HFFc6 (cell line): ENCODE measurements at regions not wholly inside any gene's neighbourhood (a gene's known extent, or its start where the extent isn't known, plus 50 kb on each side); places are given as distances from the start of the nearest gene placed in this dataset.

Experiments used
- DNase-seq: peaks from one replicate; pipeline ENCODE4 v3.0.0-alpha.2; 2018
- H3K27ac Mint-ChIP-seq: 2 replicates; pipeline ENCODE4 v1.8.0; 2020; ENCODE audit warnings: mild to moderate bottlenecking, mixed read lengths
- H3K27me3 Mint-ChIP-seq: 2 replicates; pipeline ENCODE4 v1.8.0; 2021; ENCODE audit warnings: mild to moderate bottlenecking, moderate library complexity, mixed read lengths; ENCODE audit not compliant: insufficient read depth
- H3K36me3 Mint-ChIP-seq: 2 replicates; pipeline ENCODE4 v1.8.0; 2021; ENCODE audit warnings: low read depth, mixed read lengths
- H3K4me1 Mint-ChIP-seq: 2 replicates; pipeline ENCODE4 v1.8.0; 2020; ENCODE audit warnings: low read depth, mixed read lengths
- H3K4me3 Mint-ChIP-seq: 2 replicates; pipeline ENCODE4 v1.8.0; 2020; ENCODE audit warnings: mild to moderate bottlenecking, moderate library complexity, mixed read lengths
- H3K9me3 Mint-ChIP-seq: 2 replicates; pipeline ENCODE4 v1.8.0; 2020; ENCODE audit warnings: mild to moderate bottlenecking, mixed read lengths
- TF ChIP-seq, protein P1 (sequence below): fragments of 200-600 bp; sonication (generic); IDR thresholded peaks from 2 replicates; pipeline ENCODE4 v1.5.0; 2021; ENCODE audit warnings: antibody characterized with exemption, mild to moderate bottlenecking

- Mint-ChIP-seq H3K9me3 (peaks cover 11% of the 10 kb centered on the region), H3K27me3 (no peaks in the 10 kb centered on the region), H3K36me3 (no peaks in the 10 kb centered on the region), H3K4me1 (no peaks in the 10 kb centered on the region), H3K27ac (no peak overlapping the region), H3K4me3 (no peak overlapping the region)
- DNase-seq: no peak
- TF ChIP-seq, protein P1, sequence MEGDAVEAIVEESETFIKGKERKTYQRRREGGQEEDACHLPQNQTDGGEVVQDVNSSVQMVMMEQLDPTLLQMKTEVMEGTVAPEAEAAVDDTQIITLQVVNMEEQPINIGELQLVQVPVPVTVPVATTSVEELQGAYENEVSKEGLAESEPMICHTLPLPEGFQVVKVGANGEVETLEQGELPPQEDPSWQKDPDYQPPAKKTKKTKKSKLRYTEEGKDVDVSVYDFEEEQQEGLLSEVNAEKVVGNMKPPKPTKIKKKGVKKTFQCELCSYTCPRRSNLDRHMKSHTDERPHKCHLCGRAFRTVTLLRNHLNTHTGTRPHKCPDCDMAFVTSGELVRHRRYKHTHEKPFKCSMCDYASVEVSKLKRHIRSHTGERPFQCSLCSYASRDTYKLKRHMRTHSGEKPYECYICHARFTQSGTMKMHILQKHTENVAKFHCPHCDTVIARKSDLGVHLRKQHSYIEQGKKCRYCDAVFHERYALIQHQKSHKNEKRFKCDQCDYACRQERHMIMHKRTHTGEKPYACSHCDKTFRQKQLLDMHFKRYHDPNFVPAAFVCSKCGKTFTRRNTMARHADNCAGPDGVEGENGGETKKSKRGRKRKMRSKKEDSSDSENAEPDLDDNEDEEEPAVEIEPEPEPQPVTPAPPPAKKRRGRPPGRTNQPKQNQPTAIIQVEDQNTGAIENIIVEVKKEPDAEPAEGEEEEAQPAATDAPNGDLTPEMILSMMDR: no peak
Observed at GRCh38 chr5:104305602-104306001, 743.0 kb upstream of the NUDT12 start.

- Mint-ChIP-seq H3K4me1 (no peaks in the 10 kb centered on the region), H3K27ac (no peak overlapping the region), H3K9me3 (peaks cover 23% of the 10 kb centered on the region), H3K27me3 (no peaks in the 10 kb centered on the region), H3K4me3 (no peak overlapping the region), H3K36me3 (no peaks in the 10 kb centered on the region)
- TF ChIP-seq, protein P1: no peak
- DNase-seq: no peak
Observed at GRCh38 chr5:104299998-104300706, 737.6 kb upstream of the NUDT12 start.

DNA sequence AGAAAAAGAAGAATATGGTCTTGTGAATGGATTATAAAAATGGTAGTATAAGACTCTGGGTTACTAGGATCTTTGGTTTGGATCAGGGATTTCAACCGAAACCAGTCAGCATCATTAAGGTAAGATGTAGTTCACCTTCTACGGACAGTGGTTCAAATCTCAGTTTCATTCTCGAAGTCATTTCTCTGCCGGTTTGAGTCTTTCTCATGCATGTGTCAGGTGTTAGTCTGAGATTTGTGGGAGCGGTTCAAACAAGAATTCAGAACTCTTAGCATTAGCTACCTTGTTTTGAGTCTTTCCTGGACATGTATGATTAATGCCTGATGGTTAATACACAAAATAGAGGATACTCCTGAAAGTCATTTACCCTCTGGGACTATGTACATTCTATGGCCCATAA, 735.9 kb upstream of the NUDT12 start:
- DNase-seq: no peak
- H3K27ac Mint-ChIP-seq: no peak overlapping the region
- H3K27me3 Mint-ChIP-seq: no peaks in the 10 kb centered on the region
- no peaks in the 10 kb centered on the region for H3K4me1 Mint-ChIP-seq
- H3K36me3 Mint-ChIP-seq: no peaks in the 10 kb centered on the region
- no peak overlapping the region for H3K4me3 Mint-ChIP-seq
- TF ChIP-seq, protein P1: no peak
- H3K9me3 Mint-ChIP-seq: peaks cover 23% of the 10 kb centered on the region

DNA sequence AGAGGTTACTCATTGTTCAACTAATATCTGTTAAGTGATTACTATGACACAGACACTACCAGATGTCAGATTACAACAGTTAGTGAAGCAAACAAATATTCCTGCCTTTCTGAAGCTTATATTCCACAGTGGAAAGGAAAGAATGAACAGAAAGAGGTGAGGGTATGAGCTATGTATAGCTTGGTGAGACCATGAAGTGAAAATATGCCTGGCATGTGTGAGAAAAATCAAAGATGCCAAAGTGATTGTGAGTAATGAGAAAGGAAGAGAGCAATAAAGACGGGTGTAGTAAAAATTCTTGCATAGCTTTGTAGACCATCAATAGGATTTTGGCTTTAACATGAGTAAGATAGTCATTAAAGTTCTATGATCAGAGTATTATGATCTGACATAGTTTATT, 734.5 kb upstream of the NUDT12 start:
- H3K4me3 Mint-ChIP-seq: no peak overlapping the region
- H3K36me3 Mint-ChIP-seq: no peaks in the 10 kb centered on the region
- TF ChIP-seq, protein P1: no peak
- H3K9me3 Mint-ChIP-seq: peaks cover 32% of the 10 kb centered on the region
- no peak for DNase-seq
- H3K27me3 Mint-ChIP-seq: no peaks in the 10 kb centered on the region
- no peaks in the 10 kb centered on the region for H3K4me1 Mint-ChIP-seq
- H3K27ac Mint-ChIP-seq: no peak overlapping the region

DNA sequence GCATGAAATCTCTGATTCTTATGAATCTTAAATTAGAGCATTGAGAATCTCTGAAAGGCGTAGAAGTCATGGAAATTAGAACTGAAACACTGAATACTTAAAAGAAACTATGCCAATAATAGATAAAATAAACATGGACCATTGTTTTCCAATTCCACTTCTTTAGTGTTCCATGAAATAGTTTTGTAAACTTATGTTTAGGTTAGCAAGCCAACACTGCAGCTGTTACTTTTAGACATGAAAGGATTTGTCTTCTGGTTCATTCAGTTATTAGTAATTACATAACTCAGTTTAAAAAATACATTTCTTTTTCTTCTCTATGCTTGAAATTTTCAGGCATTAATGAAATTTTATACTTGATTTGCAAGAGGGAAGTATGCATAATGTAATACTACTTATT, 733.4 kb upstream of the NUDT12 start:
- Mint-ChIP-seq H3K9me3 (peaks cover 41% of the 10 kb centered on the region), H3K36me3 (no peaks in the 10 kb centered on the region), H3K4me3 (no peak overlapping the region), H3K27me3 (no peaks in the 10 kb centered on the region), H3K27ac (no peak overlapping the region), H3K4me1 (no peaks in the 10 kb centered on the region)
- TF ChIP-seq, protein P1: no peak
- no peak for DNase-seq
